ENCODE measurements at regions not wholly inside any gene's neighbourhood (a gene's known extent, or its start where the extent isn't known, plus 50 kb on each side); places are given as distances from the start of the nearest gene placed in this dataset.
A peak's percentile ranks its signal among the peaks of the same experiment; 100 is the strongest.

DNA sequence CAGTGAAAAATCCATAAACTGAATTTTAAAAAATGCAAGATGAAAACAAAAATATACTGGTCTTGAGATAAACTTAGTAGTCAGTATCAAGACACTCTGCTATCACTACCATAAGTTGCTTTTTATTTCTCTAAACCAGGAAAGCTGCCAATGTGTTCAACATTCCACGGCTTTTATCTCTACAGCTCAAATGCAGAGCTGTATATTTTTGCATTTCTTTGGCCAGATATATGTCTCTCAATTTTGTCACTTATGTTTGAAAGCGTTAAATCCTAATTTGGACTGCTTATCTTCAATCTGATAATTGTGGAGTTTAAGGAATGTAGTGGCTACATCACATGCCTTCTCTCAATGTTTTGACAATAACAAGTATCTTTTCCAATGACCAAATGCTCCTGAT lies 609.5 kb downstream of the EPHA4 start:
- Histone ChIP-seq H2BK12ac (ENCODE audit: low read length in 2 of 2) (no peak overlapping the region), H3K14ac (ENCODE audit: low read length in 2 of 2) (no peak overlapping the region), H4K8ac (ENCODE audit: low read length) (no peak overlapping the region), H3K9me3 (ENCODE audit: control insufficient read depth, low read length) (no peaks in the 10 kb centered on the region), H3K27me3 (ENCODE audit: control insufficient read depth in 1 of 2, insufficient read depth in 1 of 2, low read length in 2 of 2) (peaks cover 0 to 4% of the 10 kb centered on the region in 2 experiments), H3K4ac (ENCODE audit: low read depth in 1 of 2, low read length in 2 of 2) (no peak overlapping the region), H3K36me3 (ENCODE audit: control insufficient read depth in 1 of 2, insufficient read depth in 2 of 2, low read depth in 1 of 2, low read length in 2 of 2) (no peaks in the 10 kb centered on the region), H3K9ac (ENCODE audit: low read length) (no peak overlapping the region), H2AFZ (ENCODE audit: low read depth, low read length) (no peak overlapping the region), H2AK5ac (ENCODE audit: low read length, severe bottlenecking) (no peak overlapping the region), H4K91ac (ENCODE audit: low read length) (no peak overlapping the region), H3K4me2 (ENCODE audit: low read length, poor library complexity, severe bottlenecking) (no peak overlapping the region), H3K4me1 (ENCODE audit: control insufficient read depth, insufficient read depth, low read depth, low read length) (peaks cover 4% of the 10 kb centered on the region), H3K23ac (ENCODE audit: low read length in 2 of 2) (no peak overlapping the region), H3K4me3 (ENCODE audit: insufficient read depth in 1 of 2, low read depth in 1 of 2, low read length in 2 of 2) (no peak overlapping the region), H3K18ac (ENCODE audit: low read depth in 1 of 2, low read length in 2 of 2) (no peak overlapping the region), H2BK5ac (ENCODE audit: low read depth, low read length, poor library complexity, severe bottlenecking) (no peak overlapping the region), H2BK15ac (ENCODE audit: low read depth, poor library complexity, severe bottlenecking) (no peak overlapping the region), H3K79me1 (replicated peaks; ENCODE audit: low read length, poor library complexity, severe bottlenecking) (no peaks in the 10 kb centered on the region), H3K27ac (ENCODE audit: low read length, poor library complexity, severe bottlenecking) (no peak overlapping the region), H2BK120ac (ENCODE audit: low read depth, low read length) (no peak overlapping the region)
- WGBS, result no CpG with 5 or more reads among the region's 2 CpGs
- DNase-seq, result peak; percentile 44

DNA sequence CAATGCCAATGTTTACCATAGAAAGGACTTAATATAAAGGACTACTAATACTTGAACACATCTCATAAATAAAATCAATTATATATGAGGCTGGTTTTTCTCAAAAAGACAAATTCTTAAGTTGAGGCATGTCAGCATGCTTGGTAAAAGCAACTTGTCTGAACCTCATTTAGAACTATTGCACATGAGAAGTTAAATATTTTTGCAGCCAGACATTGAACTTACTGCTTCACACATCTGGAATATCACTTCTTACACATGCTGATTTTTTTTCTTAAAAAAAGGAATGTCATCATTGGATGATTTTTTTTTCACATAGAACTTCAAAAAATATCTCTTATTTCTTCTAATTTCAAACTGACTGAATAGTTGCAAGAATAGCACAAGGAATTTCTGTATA lies 609.0 kb downstream of the EPHA4 start:
- no peak overlapping the region for H2BK15ac ChIP-seq (ENCODE audit: low read depth, poor library complexity, severe bottlenecking)
- H2BK12ac ChIP-seq (ENCODE audit: low read length in 2 of 2), result no peak overlapping the region
- no peak overlapping the region for H2AK5ac ChIP-seq (ENCODE audit: low read length, severe bottlenecking)
- H3K9me3 ChIP-seq (ENCODE audit: control insufficient read depth, low read length), result no peaks in the 10 kb centered on the region
- no peak overlapping the region for H3K23ac ChIP-seq (ENCODE audit: low read length in 2 of 2)
- H3K27me3 ChIP-seq (ENCODE audit: control insufficient read depth in 1 of 2, insufficient read depth in 1 of 2, low read length in 2 of 2), result peaks cover 0 to 4% of the 10 kb centered on the region in 2 experiments
- H3K4me1 ChIP-seq (ENCODE audit: control insufficient read depth, insufficient read depth, low read depth, low read length), result peaks cover 4% of the 10 kb centered on the region
- no peak overlapping the region for H4K91ac ChIP-seq (ENCODE audit: low read length)
- H3K4ac ChIP-seq (ENCODE audit: low read depth in 1 of 2, low read length in 2 of 2), result no peak overlapping the region
- H3K14ac ChIP-seq (ENCODE audit: low read length in 2 of 2), result no peak overlapping the region
- no peak overlapping the region for H3K27ac ChIP-seq (ENCODE audit: low read length, poor library complexity, severe bottlenecking)
- no peaks in the 10 kb centered on the region for H3K79me1 ChIP-seq (replicated peaks; ENCODE audit: low read length, poor library complexity, severe bottlenecking)
- no peak overlapping the region for H3K18ac ChIP-seq (ENCODE audit: low read depth in 1 of 2, low read length in 2 of 2)
- DNase-seq, result no peak
- no peak overlapping the region for H2BK120ac ChIP-seq (ENCODE audit: low read depth, low read length)
- no peak overlapping the region for H2BK5ac ChIP-seq (ENCODE audit: low read depth, low read length, poor library complexity, severe bottlenecking)
- no peak overlapping the region for H4K8ac ChIP-seq (ENCODE audit: low read length)
- no peak overlapping the region for H3K4me2 ChIP-seq (ENCODE audit: low read length, poor library complexity, severe bottlenecking)
- H2AFZ ChIP-seq (ENCODE audit: low read depth, low read length), result no peak overlapping the region
- H3K36me3 ChIP-seq (ENCODE audit: control insufficient read depth in 1 of 2, insufficient read depth in 2 of 2, low read depth in 1 of 2, low read length in 2 of 2), result no peaks in the 10 kb centered on the region
- H3K4me3 ChIP-seq (ENCODE audit: insufficient read depth in 1 of 2, low read depth in 1 of 2, low read length in 2 of 2), result no peak overlapping the region
- H3K9ac ChIP-seq (ENCODE audit: low read length), result no peak overlapping the region

GRCh38 chr2:220963930-220964329 lies 608.2 kb downstream of the EPHA4 start:
- no peak overlapping the region for H3K4me2 ChIP-seq (ENCODE audit: low read length, poor library complexity, severe bottlenecking)
- H3K4me3 ChIP-seq (ENCODE audit: insufficient read depth in 1 of 2, low read depth in 1 of 2, low read length in 2 of 2), result no peak overlapping the region
- H3K79me1 ChIP-seq (replicated peaks; ENCODE audit: low read length, poor library complexity, severe bottlenecking), result no peaks in the 10 kb centered on the region
- H3K27me3 ChIP-seq (ENCODE audit: control insufficient read depth in 1 of 2, insufficient read depth in 1 of 2, low read length in 2 of 2), result peaks cover 0 to 4% of the 10 kb centered on the region in 2 experiments
- no peak for DNase-seq
- no peak overlapping the region for H3K9ac ChIP-seq (ENCODE audit: low read length)
- H2BK5ac ChIP-seq (ENCODE audit: low read depth, low read length, poor library complexity, severe bottlenecking), result no peak overlapping the region
- H2BK15ac ChIP-seq (ENCODE audit: low read depth, poor library complexity, severe bottlenecking), result no peak overlapping the region
- H2AFZ ChIP-seq (ENCODE audit: low read depth, low read length), result no peak overlapping the region
- no peak overlapping the region for H3K18ac ChIP-seq (ENCODE audit: low read depth in 1 of 2, low read length in 2 of 2)
- no peaks in the 10 kb centered on the region for H3K9me3 ChIP-seq (ENCODE audit: control insufficient read depth, low read length)
- H2BK120ac ChIP-seq (ENCODE audit: low read depth, low read length), result no peak overlapping the region
- H4K8ac ChIP-seq (ENCODE audit: low read length), result no peak overlapping the region
- no peak overlapping the region for H3K23ac ChIP-seq (ENCODE audit: low read length in 2 of 2)
- H3K27ac ChIP-seq (ENCODE audit: low read length, poor library complexity, severe bottlenecking), result no peak overlapping the region
- H2AK5ac ChIP-seq (ENCODE audit: low read length, severe bottlenecking), result no peak overlapping the region
- H3K36me3 ChIP-seq (ENCODE audit: control insufficient read depth in 1 of 2, insufficient read depth in 2 of 2, low read depth in 1 of 2, low read length in 2 of 2), result no peaks in the 10 kb centered on the region
- WGBS, result 93% methylated on average over 3 of the region's 3 CpGs
- no peak overlapping the region for H4K91ac ChIP-seq (ENCODE audit: low read length)
- no peak overlapping the region for H3K14ac ChIP-seq (ENCODE audit: low read length in 2 of 2)
- peaks cover 4% of the 10 kb centered on the region for H3K4me1 ChIP-seq (ENCODE audit: control insufficient read depth, insufficient read depth, low read depth, low read length)
- H2BK12ac ChIP-seq (ENCODE audit: low read length in 2 of 2), result no peak overlapping the region
- H3K4ac ChIP-seq (ENCODE audit: low read depth in 1 of 2, low read length in 2 of 2), result no peak overlapping the region

- no peak overlapping the region for H3K18ac ChIP-seq (ENCODE audit: low read depth in 1 of 2, low read length in 2 of 2)
- peaks cover 4% of the 10 kb centered on the region for H3K4me1 ChIP-seq (ENCODE audit: control insufficient read depth, insufficient read depth, low read depth, low read length)
- no peak overlapping the region for H2BK12ac ChIP-seq (ENCODE audit: low read length in 2 of 2)
- no peak overlapping the region for H3K4ac ChIP-seq (ENCODE audit: low read depth in 1 of 2, low read length in 2 of 2)
- H3K36me3 ChIP-seq (ENCODE audit: control insufficient read depth in 1 of 2, insufficient read depth in 2 of 2, low read depth in 1 of 2, low read length in 2 of 2), result no peaks in the 10 kb centered on the region
- no peak overlapping the region for H4K91ac ChIP-seq (ENCODE audit: low read length)
- peak overlapping the region; percentile 88 for H3K27ac ChIP-seq (ENCODE audit: low read length, poor library complexity, severe bottlenecking)
- H2BK15ac ChIP-seq (ENCODE audit: low read depth, poor library complexity, severe bottlenecking), result no peak overlapping the region
- no peak overlapping the region for H3K4me3 ChIP-seq (ENCODE audit: insufficient read depth in 1 of 2, low read depth in 1 of 2, low read length in 2 of 2)
- no peak overlapping the region for H3K9ac ChIP-seq (ENCODE audit: low read length)
- H4K8ac ChIP-seq (ENCODE audit: low read length), result no peak overlapping the region
- peaks cover 0 to 4% of the 10 kb centered on the region in 2 experiments for H3K27me3 ChIP-seq (ENCODE audit: control insufficient read depth in 1 of 2, insufficient read depth in 1 of 2, low read length in 2 of 2)
- no peak overlapping the region for H3K14ac ChIP-seq (ENCODE audit: low read length in 2 of 2)
- H2BK5ac ChIP-seq (ENCODE audit: low read depth, low read length, poor library complexity, severe bottlenecking), result no peak overlapping the region
- peak; percentile 84 for DNase-seq
- H2AK5ac ChIP-seq (ENCODE audit: low read length, severe bottlenecking), result no peak overlapping the region
- H3K79me1 ChIP-seq (replicated peaks; ENCODE audit: low read length, poor library complexity, severe bottlenecking), result no peaks in the 10 kb centered on the region
- WGBS, result 4% methylated on average over 3 of the region's 3 CpGs
- H3K23ac ChIP-seq (ENCODE audit: low read length in 2 of 2), result no peak overlapping the region
- H3K9me3 ChIP-seq (ENCODE audit: control insufficient read depth, low read length), result no peaks in the 10 kb centered on the region
- H2BK120ac ChIP-seq (ENCODE audit: low read depth, low read length), result no peak overlapping the region
- H2AFZ ChIP-seq (ENCODE audit: low read depth, low read length), result no peak overlapping the region
- no peak overlapping the region for H3K4me2 ChIP-seq (ENCODE audit: low read length, poor library complexity, severe bottlenecking)
Observed at GRCh38 chr2:220966636-220967035, 605.5 kb downstream of the EPHA4 start.

All from mesenchymal stem cell (in vitro differentiated cells and primary cell).